ENCODE measurements at regions not wholly inside any gene's neighbourhood (a gene's known extent, or its start where the extent isn't known, plus 50 kb on each side); places are given as distances from the start of the nearest gene placed in this dataset.

DNA sequence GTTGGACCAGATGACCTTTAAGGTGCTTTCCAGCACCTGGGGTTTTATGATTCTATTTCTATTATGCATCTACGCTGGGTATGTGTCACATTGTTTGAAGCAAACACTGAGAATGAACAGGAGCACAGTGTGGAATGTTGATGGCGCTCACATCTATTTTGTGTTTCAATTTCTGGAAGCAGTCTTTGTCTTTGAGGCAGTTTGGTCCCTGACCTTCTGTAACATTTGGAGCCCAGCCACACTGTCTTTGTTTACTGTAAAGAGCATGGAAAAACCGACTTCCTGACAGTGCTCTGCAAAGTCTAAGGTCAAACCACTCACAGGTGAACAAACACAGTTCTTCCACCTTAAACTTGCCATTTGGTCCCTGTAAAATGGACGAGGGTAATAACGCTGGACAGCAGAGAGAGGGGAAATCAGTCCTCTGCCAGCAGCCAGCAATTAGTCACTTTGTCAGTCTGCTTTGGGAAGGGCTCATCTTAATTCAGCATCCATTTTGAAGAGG lies 155.5 kb downstream of the PRL start:
- Histone ChIP-seq H3K27ac (ENCODE audit: low read depth, low read length) (no peak overlapping the region), H3K36me3 (ENCODE audit: insufficient read depth, low read length) (no peaks in the 10 kb centered on the region), H3K4me3 (ENCODE audit: insufficient read depth, low read depth, low read length) (no peak overlapping the region), H3K4me2 (ENCODE audit: low read length) (peak overlapping the region; percentile 0), H2AFZ (ENCODE audit: low read depth, low read length) (no peak overlapping the region), H3K9me3 (ENCODE audit: insufficient read depth, low read depth, low read length) (no peaks in the 10 kb centered on the region), H4K20me1 (ENCODE audit: insufficient read depth, low read length) (no peaks in the 10 kb centered on the region), H3K27me3 (ENCODE audit: insufficient read depth, low read length) (no peaks in the 10 kb centered on the region), H3K79me2 (ENCODE audit: insufficient read depth, low read length) (no peaks in the 10 kb centered on the region), H3K4me1 (ENCODE audit: insufficient read depth, low read length) (peaks cover 6% of the 10 kb centered on the region), H3K9ac (ENCODE audit: low read length) (no peak overlapping the region)
- no peaks in the 10 kb centered on the region for H3K9me3 Mint-ChIP-seq (ENCODE audit: unreplicated experiment)
- H3K27ac Mint-ChIP-seq (ENCODE audit: unreplicated experiment) = no peak overlapping the region
- peaks cover 25% of the 10 kb centered on the region for H3K4me1 Mint-ChIP-seq (ENCODE audit: low read depth, unreplicated experiment)
- DNase-seq (ENCODE audit: low read depth) = peak; percentile 74
- TF ChIP-seq, protein P1, sequence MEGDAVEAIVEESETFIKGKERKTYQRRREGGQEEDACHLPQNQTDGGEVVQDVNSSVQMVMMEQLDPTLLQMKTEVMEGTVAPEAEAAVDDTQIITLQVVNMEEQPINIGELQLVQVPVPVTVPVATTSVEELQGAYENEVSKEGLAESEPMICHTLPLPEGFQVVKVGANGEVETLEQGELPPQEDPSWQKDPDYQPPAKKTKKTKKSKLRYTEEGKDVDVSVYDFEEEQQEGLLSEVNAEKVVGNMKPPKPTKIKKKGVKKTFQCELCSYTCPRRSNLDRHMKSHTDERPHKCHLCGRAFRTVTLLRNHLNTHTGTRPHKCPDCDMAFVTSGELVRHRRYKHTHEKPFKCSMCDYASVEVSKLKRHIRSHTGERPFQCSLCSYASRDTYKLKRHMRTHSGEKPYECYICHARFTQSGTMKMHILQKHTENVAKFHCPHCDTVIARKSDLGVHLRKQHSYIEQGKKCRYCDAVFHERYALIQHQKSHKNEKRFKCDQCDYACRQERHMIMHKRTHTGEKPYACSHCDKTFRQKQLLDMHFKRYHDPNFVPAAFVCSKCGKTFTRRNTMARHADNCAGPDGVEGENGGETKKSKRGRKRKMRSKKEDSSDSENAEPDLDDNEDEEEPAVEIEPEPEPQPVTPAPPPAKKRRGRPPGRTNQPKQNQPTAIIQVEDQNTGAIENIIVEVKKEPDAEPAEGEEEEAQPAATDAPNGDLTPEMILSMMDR (IDR thresholded peaks at IDR 0.05; ENCODE audit: insufficient read depth, low read depth, low read length) = no peak
- no peak for TF ChIP-seq EZH2 (IDR thresholded peaks at IDR 0.05; ENCODE audit: insufficient read depth, low read length)
- no peak overlapping the region for H3K4me3 Mint-ChIP-seq (ENCODE audit: unreplicated experiment)
- H3K36me3 Mint-ChIP-seq (ENCODE audit: low read depth, unreplicated experiment) = peaks cover 3% of the 10 kb centered on the region
- FAIRE-seq = no peak
- no peaks in the 10 kb centered on the region for H3K27me3 Mint-ChIP-seq (ENCODE audit: low read depth, unreplicated experiment)

GRCh38 chr6:22142856-22143255 lies 154.0 kb downstream of the PRL start:
- TF ChIP-seq, protein P1 (IDR thresholded peaks at IDR 0.05; ENCODE audit: insufficient read depth, low read depth, low read length) = no peak
- no peak for TF ChIP-seq EZH2 (IDR thresholded peaks at IDR 0.05; ENCODE audit: insufficient read depth, low read length)
- no peak for FAIRE-seq

DNA sequence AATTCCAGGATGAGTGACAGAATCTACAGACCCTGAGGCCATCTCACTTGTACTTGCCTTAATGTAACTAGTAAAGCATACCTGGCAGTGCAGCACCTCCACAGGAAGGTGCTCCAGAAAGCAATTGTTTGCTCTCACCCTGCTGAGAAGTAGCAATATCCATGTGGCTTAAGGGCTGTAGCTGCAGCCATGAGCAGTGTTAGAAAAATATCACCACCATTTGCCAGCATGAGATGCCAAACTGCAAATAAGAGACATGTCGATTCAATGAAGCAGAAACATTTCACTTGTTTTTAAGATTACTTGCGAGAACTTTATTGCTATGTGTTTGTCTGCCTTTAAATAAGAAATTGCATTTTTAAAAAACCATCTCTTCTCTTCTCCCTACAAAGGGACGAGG lies 151.5 kb downstream of the PRL start:
- no peak overlapping the region for H2AFZ ChIP-seq (ENCODE audit: low read depth, low read length)
- H3K36me3 Mint-ChIP-seq (ENCODE audit: low read depth, unreplicated experiment) = no peaks in the 10 kb centered on the region
- no peaks in the 10 kb centered on the region for H3K79me2 ChIP-seq (ENCODE audit: insufficient read depth, low read length)
- H3K9ac ChIP-seq (ENCODE audit: low read length) = no peak overlapping the region
- no peaks in the 10 kb centered on the region for H4K20me1 ChIP-seq (ENCODE audit: insufficient read depth, low read length)
- no peak overlapping the region for H3K4me2 ChIP-seq (ENCODE audit: low read length)
- H3K4me1 Mint-ChIP-seq (ENCODE audit: low read depth, unreplicated experiment) = peaks cover 55% of the 10 kb centered on the region
- H3K9me3 Mint-ChIP-seq (ENCODE audit: unreplicated experiment) = no peaks in the 10 kb centered on the region
- no peaks in the 10 kb centered on the region for H3K27me3 ChIP-seq (ENCODE audit: insufficient read depth, low read length)
- no peaks in the 10 kb centered on the region for H3K27me3 Mint-ChIP-seq (ENCODE audit: low read depth, unreplicated experiment)
- H3K27ac Mint-ChIP-seq (ENCODE audit: unreplicated experiment) = no peak overlapping the region
- no peak for DNase-seq (ENCODE audit: low read depth)
- H3K27ac ChIP-seq (ENCODE audit: low read depth, low read length) = no peak overlapping the region
- FAIRE-seq = no peak
- H3K4me3 Mint-ChIP-seq (ENCODE audit: unreplicated experiment) = no peak overlapping the region
- peaks cover 44% of the 10 kb centered on the region for H3K4me1 ChIP-seq (ENCODE audit: insufficient read depth, low read length)
- H3K4me3 ChIP-seq (ENCODE audit: insufficient read depth, low read depth, low read length) = no peak overlapping the region
- no peak for TF ChIP-seq EZH2 (IDR thresholded peaks at IDR 0.05; ENCODE audit: insufficient read depth, low read length)
- TF ChIP-seq, protein P1 (IDR thresholded peaks at IDR 0.05; ENCODE audit: insufficient read depth, low read depth, low read length) = no peak
- H3K9me3 ChIP-seq (ENCODE audit: insufficient read depth, low read depth, low read length) = no peaks in the 10 kb centered on the region
- H3K36me3 ChIP-seq (ENCODE audit: insufficient read depth, low read length) = no peaks in the 10 kb centered on the region

More at GRCh38 chr6:22142856-22143255, 154.0 kb downstream of the PRL start:
- Histone ChIP-seq H3K9ac (ENCODE audit: low read length) (no peak overlapping the region), H3K36me3 (ENCODE audit: insufficient read depth, low read length) (no peaks in the 10 kb centered on the region), H3K4me3 (ENCODE audit: insufficient read depth, low read depth, low read length) (no peak overlapping the region), H3K27me3 (ENCODE audit: insufficient read depth, low read length) (no peaks in the 10 kb centered on the region), H3K4me2 (ENCODE audit: low read length) (no peak overlapping the region), H3K9me3 (ENCODE audit: insufficient read depth, low read depth, low read length) (no peaks in the 10 kb centered on the region), H3K79me2 (ENCODE audit: insufficient read depth, low read length) (no peaks in the 10 kb centered on the region), H3K4me1 (ENCODE audit: insufficient read depth, low read length) (peaks cover 21% of the 10 kb centered on the region), H2AFZ (ENCODE audit: low read depth, low read length) (no peak overlapping the region), H4K20me1 (ENCODE audit: insufficient read depth, low read length) (no peaks in the 10 kb centered on the region), H3K27ac (ENCODE audit: low read depth, low read length) (no peak overlapping the region)
- H3K27ac Mint-ChIP-seq (ENCODE audit: unreplicated experiment) = no peak overlapping the region
- no peak for DNase-seq (ENCODE audit: low read depth)
- no peak overlapping the region for H3K4me3 Mint-ChIP-seq (ENCODE audit: unreplicated experiment)
- no peaks in the 10 kb centered on the region for H3K36me3 Mint-ChIP-seq (ENCODE audit: low read depth, unreplicated experiment)
- H3K9me3 Mint-ChIP-seq (ENCODE audit: unreplicated experiment) = no peaks in the 10 kb centered on the region
- H3K27me3 Mint-ChIP-seq (ENCODE audit: low read depth, unreplicated experiment) = no peaks in the 10 kb centered on the region
- peaks cover 38% of the 10 kb centered on the region for H3K4me1 Mint-ChIP-seq (ENCODE audit: low read depth, unreplicated experiment)
